ENCODE measurements at regions not wholly inside any gene's neighbourhood (a gene's known extent, or its start where the extent isn't known, plus 50 kb on each side); places are given as distances from the start of the nearest gene placed in this dataset.

DNA sequence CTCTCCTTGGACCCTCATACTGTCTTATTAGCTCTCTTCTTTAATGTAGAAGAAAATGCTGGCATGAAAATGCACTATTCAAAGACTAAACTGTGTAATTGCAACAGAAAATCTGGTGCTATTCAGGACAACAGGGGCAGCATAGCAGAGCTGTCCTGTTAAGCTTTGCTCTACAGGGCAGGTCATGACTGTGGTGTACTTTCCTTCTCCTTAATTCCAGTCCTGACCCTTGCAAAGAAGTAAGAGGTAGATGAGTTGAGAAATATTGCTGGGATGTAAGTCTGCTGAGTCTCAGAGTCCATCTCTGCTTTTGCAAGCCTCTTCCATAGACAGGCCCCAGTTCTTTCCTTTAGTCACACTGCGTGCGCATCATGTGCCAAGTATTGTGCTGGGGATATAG lies 52.6 kb upstream of the STK38L start:
- TF ChIP-seq, protein P1, sequence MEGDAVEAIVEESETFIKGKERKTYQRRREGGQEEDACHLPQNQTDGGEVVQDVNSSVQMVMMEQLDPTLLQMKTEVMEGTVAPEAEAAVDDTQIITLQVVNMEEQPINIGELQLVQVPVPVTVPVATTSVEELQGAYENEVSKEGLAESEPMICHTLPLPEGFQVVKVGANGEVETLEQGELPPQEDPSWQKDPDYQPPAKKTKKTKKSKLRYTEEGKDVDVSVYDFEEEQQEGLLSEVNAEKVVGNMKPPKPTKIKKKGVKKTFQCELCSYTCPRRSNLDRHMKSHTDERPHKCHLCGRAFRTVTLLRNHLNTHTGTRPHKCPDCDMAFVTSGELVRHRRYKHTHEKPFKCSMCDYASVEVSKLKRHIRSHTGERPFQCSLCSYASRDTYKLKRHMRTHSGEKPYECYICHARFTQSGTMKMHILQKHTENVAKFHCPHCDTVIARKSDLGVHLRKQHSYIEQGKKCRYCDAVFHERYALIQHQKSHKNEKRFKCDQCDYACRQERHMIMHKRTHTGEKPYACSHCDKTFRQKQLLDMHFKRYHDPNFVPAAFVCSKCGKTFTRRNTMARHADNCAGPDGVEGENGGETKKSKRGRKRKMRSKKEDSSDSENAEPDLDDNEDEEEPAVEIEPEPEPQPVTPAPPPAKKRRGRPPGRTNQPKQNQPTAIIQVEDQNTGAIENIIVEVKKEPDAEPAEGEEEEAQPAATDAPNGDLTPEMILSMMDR (IDR thresholded peaks at IDR 0.05), result no peak
- TF ChIP-seq POLR2A (IDR thresholded peaks at IDR 0.05), result no peak
- TF ChIP-seq POLR2AphosphoS5 (IDR thresholded peaks at IDR 0.05), result no peak

Measured in prostate gland (tissue), 2 donors.